Kidney (tissue), 13 donors: ENCODE measurements at regions not wholly inside any gene's neighbourhood (a gene's known extent, or its start where the extent isn't known, plus 50 kb on each side); places are given as distances from the start of the nearest gene placed in this dataset.

Experiments
- DNase-seq, 5 donors: peaks; one replicate each; pipeline ENCODE4 v3.0.0-alpha.2; 2013 to 2020
- FAIRE-seq: peaks from 2 replicates; lab custom pipeline; 2012; peaks lifted over from hg19 to GRCh38; lab: Jason Lieb, UNC
- H3K27ac ChIP-seq, 2 donors: one replicate each; pipeline ENCODE4 v1.7.0; 2013; ENCODE audit warnings: low read depth in 2 of 2, low read length in 2 of 2, inconsistent platforms in 1 of 2
- H3K27me3 ChIP-seq: one replicate; pipeline ENCODE4 v1.7.1; 2013; ENCODE audit warnings: low read length, inconsistent platforms; ENCODE audit not compliant: control insufficient read depth, insufficient read depth
- H3K36me3 ChIP-seq, 3 donors: one replicate each; pipeline versions ENCODE4 v1.7.0 to v1.7.1; 2013; ENCODE audit warnings: low read length in 3 of 3, control low read depth in 1 of 3, inconsistent platforms in 1 of 3; ENCODE audit not compliant: insufficient read depth in 3 of 3, control insufficient read depth in 2 of 3
- H3K4me1 ChIP-seq, 3 donors: one replicate each; pipeline versions ENCODE4 v1.7.0 to v1.7.1; 2013; ENCODE audit warnings: low read length in 3 of 3, inconsistent platforms in 1 of 3, low read depth in 1 of 3; ENCODE audit not compliant: control insufficient read depth in 2 of 3, insufficient read depth in 2 of 3
- H3K4me3 ChIP-seq, 3 donors: one replicate each; pipeline versions ENCODE4 v1.7.0 to v1.8.1; 2013; ENCODE audit warnings: low read length in 3 of 3, control low read depth in 1 of 3, inconsistent platforms in 1 of 3
- H3K9ac ChIP-seq, 3 donors: one replicate each; pipeline versions ENCODE4 v1.7.0 to v1.7.1; 2013; ENCODE audit warnings: low read length in 3 of 3, control low read depth in 1 of 3, inconsistent platforms in 1 of 3
- H3K9me3 ChIP-seq, 3 donors: one replicate each; pipeline versions ENCODE4 v1.7.0 to v1.7.1; 2013; ENCODE audit warnings: low read length in 3 of 3, control low read depth in 1 of 3, inconsistent platforms in 1 of 3; ENCODE audit not compliant: control insufficient read depth in 2 of 3, insufficient read depth in 1 of 3
- CTCF ChIP-seq: IDR thresholded peaks from 3 replicates; pipeline ENCODE4 v1.5.1; 2012; ENCODE audit warnings: mild to moderate bottlenecking, moderate library complexity, borderline replicate concordance; ENCODE audit not compliant: insufficient read depth; ENCODE audit errors: extremely low read depth
- intact Hi-C: fragments of 100-400 bp; cut with DNase I; formaldehyde crosslinking; loops from one replicate; pipeline ENCODE4 v1.11.1; 2022
- donor health status: control.
- donor health status: control.
- donor health status: control.
- donor health status: control.
- donor health status: control.
- donor health status: DM: yes; HTN: yes; CAD: no.
- donor health status: Normal renal cell carcinoma (clear cell type).

- no peaks in the 10 kb centered on the region for H3K36me3 ChIP-seq
- H3K27me3 ChIP-seq: no peaks in the 10 kb centered on the region
- no peak for DNase-seq
- no peak for TF ChIP-seq CTCF
- no peak for FAIRE-seq
- H3K4me1 ChIP-seq: no peaks in the 10 kb centered on the region
- intact Hi-C loops: no loop called here
- H3K4me3 ChIP-seq: no peak overlapping the region
- H3K9me3 ChIP-seq: peaks cover 0 to 5% (median 2%) of the 10 kb centered on the region in 3 donors
- no peak overlapping the region for H3K9ac ChIP-seq
- H3K27ac ChIP-seq: no peak overlapping the region
Measured at GRCh38 chr4:79155336-79155735, 170.5 kb downstream of the NAA11 start.

GRCh38 chr4:79150820-79151416 lies 174.9 kb downstream of the NAA11 start:
- H3K9me3 ChIP-seq: peaks cover 0 to 5% (median 0%) of the 10 kb centered on the region in 3 donors
- H3K36me3 ChIP-seq: no peaks in the 10 kb centered on the region
- DNase-seq: no peak
- H3K27me3 ChIP-seq: no peaks in the 10 kb centered on the region
- TF ChIP-seq CTCF: no peak
- H3K9ac ChIP-seq: no peak overlapping the region
- H3K4me3 ChIP-seq: no peak overlapping the region
- no peaks in the 10 kb centered on the region for H3K4me1 ChIP-seq
- no peak overlapping the region for H3K27ac ChIP-seq
- FAIRE-seq: no peak
- intact Hi-C loops: no loop called here

DNA sequence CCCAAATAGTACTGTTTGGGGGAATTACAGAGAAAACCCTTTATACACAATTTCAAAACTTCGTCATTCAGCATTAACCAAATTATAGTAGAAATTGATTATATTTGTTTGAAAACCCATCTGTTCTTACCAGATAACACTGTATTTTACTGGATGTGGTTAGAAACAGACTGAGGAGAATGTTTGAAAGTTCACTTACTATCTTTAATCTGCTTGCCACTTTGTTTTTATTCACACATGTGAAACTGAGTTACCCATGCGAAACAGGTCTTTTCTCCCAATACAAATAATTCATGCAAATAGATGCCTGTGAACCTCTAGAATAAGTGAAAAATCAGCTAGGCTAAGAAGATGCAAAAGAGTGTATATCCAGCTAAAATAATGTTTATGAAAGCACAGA lies 177.5 kb downstream of the NAA11 start:
- no peak for TF ChIP-seq CTCF
- Histone ChIP-seq H3K9ac (no peak overlapping the region), H3K36me3 (no peaks in the 10 kb centered on the region), H3K4me1 (no peaks in the 10 kb centered on the region), H3K27me3 (no peaks in the 10 kb centered on the region), H3K4me3 (no peak overlapping the region), H3K27ac (no peak overlapping the region), H3K9me3 (peaks cover 0 to 14% (median 0%) of the 10 kb centered on the region in 3 donors)
- DNase-seq (no peak), FAIRE-seq (no peak)
- intact Hi-C loops: no loop called here

DNA sequence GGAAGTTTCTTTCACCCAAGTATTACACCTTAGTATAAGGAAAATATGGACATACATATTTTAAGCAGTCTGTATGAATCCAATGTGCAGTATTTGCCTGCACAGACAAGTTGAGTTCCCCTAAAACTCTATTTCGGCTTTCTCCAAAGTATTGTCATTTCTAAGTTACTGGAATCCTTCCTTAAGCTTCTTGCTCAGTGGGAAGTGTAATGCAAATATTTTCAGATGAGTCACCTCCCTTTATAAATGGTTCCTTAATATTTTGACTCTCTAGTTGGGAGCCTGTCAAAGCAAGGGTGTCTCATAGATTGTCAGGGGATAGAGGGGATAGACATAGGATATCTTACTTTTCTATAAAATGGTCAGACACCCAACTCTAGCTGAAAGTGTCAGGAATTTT lies 178.6 kb downstream of the NAA11 start:
- FAIRE-seq: no peak
- no peak overlapping the region for H3K4me3 ChIP-seq
- intact Hi-C loops: no loop called here

More for the DNA sequence above, 178.6 kb downstream of the NAA11 start:
- Histone ChIP-seq H3K27ac (no peak overlapping the region), H3K4me1 (no peaks in the 10 kb centered on the region), H3K9me3 (peaks cover 0 to 14% (median 0%) of the 10 kb centered on the region in 3 donors), H3K27me3 (no peaks in the 10 kb centered on the region), H3K36me3 (no peaks in the 10 kb centered on the region), H3K9ac (no peak overlapping the region)
- no peak for DNase-seq
- TF ChIP-seq CTCF: no peak
